Caco-2 (cell line): ENCODE measurements at regions not wholly inside any gene's neighbourhood (a gene's known extent, or its start where the extent isn't known, plus 50 kb on each side); places are given as distances from the start of the nearest gene placed in this dataset.

ENCODE experiments used
- BruUV-seq: library from RNA; stranded (reverse); fragments of 400-500 nt; replicated peaks from 2 replicates; lab custom pipeline; 2021; lab: Mats Ljungman, UMichigan
- CTCF ChIA-PET: fragments of 300-600 bp; sonication (Branson Sonifier 250); formaldehyde crosslinking; loops from one replicate; lab custom pipeline; 2022; ENCODE audit warnings: antibody characterized with exemption; lab: Charles Lee
- POLR2A ChIA-PET: fragments of 300-600 bp; sonication (Branson Sonifier 250); formaldehyde crosslinking; loops from one replicate; lab custom pipeline; 2022; ENCODE audit warnings: antibody characterized with exemption; lab: Charles Lee
- DNase-seq, 2 experiments: peaks; one replicate each; pipeline versions ENCODE4 v3.0.0 to v3.0.0-alpha.2; 2020 to 2022
- H3K27me3 ChIP-seq: replicated peaks from 2 replicates; pipeline ENCODE4 v1.6.0; 2011; ENCODE audit warnings: low read length; ENCODE audit not compliant: control insufficient read depth, insufficient read depth
- H3K36me3 ChIP-seq: 2 replicates; pipeline ENCODE4 v1.5.1; 2011; ENCODE audit warnings: low read length; ENCODE audit not compliant: control insufficient read depth, insufficient read depth
- H3K4me1 ChIP-seq: fragments of 250-450 bp; sonication (Bioruptor Pico); 2 replicates; pipeline ENCODE4 v1.5.1; 2020; ENCODE audit warnings: mild to moderate bottlenecking
- H3K4me3 ChIP-seq: 2 replicates; pipeline ENCODE4 v1.5.1; 2011; ENCODE audit warnings: low read depth, mild to moderate bottlenecking, control low read depth, low read length
- H3K9me3 ChIP-seq: fragments of 250-450 bp; sonication (Bioruptor Pico); 2 replicates; pipeline ENCODE4 v1.5.1; 2020; ENCODE audit warnings: mild to moderate bottlenecking, moderate library complexity
- H3K27ac Mint-ChIP-seq: one replicate; pipeline ENCODE4 v1.8.0; 2022; ENCODE audit warnings: mixed read lengths; ENCODE audit not compliant: unreplicated experiment
- H3K27me3 Mint-ChIP-seq: one replicate; pipeline ENCODE4 v1.8.0; 2022; ENCODE audit warnings: mixed read lengths; ENCODE audit not compliant: insufficient read depth, unreplicated experiment
- H3K36me3 Mint-ChIP-seq: one replicate; pipeline ENCODE4 v1.8.0; 2022; ENCODE audit warnings: mild to moderate bottlenecking, mixed read lengths; ENCODE audit not compliant: insufficient read depth, unreplicated experiment
- H3K4me1 Mint-ChIP-seq: one replicate; pipeline ENCODE4 v1.8.0; 2022; ENCODE audit warnings: low read depth, mixed read lengths; ENCODE audit not compliant: unreplicated experiment
- H3K4me3 Mint-ChIP-seq: one replicate; pipeline ENCODE4 v1.8.0; 2022; ENCODE audit warnings: mild to moderate bottlenecking, moderate library complexity, mixed read lengths; ENCODE audit not compliant: unreplicated experiment
- H3K9me3 Mint-ChIP-seq: one replicate; pipeline ENCODE4 v1.8.0; 2022; ENCODE audit warnings: mixed read lengths; ENCODE audit not compliant: unreplicated experiment
- intact Hi-C: fragments of 100-400 bp; cut with micrococcal nuclease; formaldehyde crosslinking; loops from one replicate; pipeline ENCODE4 v1.10.0; 2022; ENCODE audit not compliant: unreplicated experiment
- TF ChIP-seq, protein P1 (sequence below), 2 experiments: fragments of 200-600 bp in 1 of 2; IDR thresholded peaks; 1 replicate in 1 of 2; 2 replicates in 1 of 2; pipeline versions ENCODE4 v1.5.1 to v1.8.0; 2011 to 2022; ENCODE audit warnings: antibody characterized with exemption in 1 of 2, control low read depth in 1 of 2, inconsistent platforms in 1 of 2, low read depth in 1 of 2, low read length in 1 of 2, mild to moderate bottlenecking in 1 of 2, moderate library complexity in 1 of 2; ENCODE audit not compliant: insufficient read depth in 1 of 2, severe bottlenecking in 1 of 2, unreplicated experiment in 1 of 2

DNA sequence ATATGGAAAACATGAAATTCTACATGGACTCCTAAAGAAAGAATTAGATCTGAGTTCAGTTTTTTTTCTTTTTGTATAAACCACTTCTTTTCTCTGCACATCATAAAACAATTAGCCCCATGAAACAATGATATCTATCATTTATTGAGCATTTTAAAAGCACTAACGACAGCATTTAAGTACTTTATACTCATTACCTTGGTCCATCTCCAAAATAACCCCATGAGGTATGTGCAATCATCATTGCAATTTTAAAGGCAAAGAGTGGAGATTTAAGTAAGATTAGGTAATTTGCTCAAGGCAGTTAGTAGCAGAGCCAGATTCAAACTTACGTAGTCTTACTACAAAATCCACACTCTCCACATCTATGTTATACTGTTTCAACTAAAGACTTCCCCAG is 177.7 kb upstream of the RAG2 start:
- DNase-seq: no peak
- BruUV-seq: no TSS peak
- CTCF ChIA-PET: no interaction called here
- no peaks in the 10 kb centered on the region for H3K27me3 ChIP-seq
- TF ChIP-seq, protein P1, sequence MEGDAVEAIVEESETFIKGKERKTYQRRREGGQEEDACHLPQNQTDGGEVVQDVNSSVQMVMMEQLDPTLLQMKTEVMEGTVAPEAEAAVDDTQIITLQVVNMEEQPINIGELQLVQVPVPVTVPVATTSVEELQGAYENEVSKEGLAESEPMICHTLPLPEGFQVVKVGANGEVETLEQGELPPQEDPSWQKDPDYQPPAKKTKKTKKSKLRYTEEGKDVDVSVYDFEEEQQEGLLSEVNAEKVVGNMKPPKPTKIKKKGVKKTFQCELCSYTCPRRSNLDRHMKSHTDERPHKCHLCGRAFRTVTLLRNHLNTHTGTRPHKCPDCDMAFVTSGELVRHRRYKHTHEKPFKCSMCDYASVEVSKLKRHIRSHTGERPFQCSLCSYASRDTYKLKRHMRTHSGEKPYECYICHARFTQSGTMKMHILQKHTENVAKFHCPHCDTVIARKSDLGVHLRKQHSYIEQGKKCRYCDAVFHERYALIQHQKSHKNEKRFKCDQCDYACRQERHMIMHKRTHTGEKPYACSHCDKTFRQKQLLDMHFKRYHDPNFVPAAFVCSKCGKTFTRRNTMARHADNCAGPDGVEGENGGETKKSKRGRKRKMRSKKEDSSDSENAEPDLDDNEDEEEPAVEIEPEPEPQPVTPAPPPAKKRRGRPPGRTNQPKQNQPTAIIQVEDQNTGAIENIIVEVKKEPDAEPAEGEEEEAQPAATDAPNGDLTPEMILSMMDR (IDR thresholded peaks at IDR 0.05; ENCODE audit: insufficient read depth in 1 of 2, low read depth in 1 of 2, low read length in 1 of 2, severe bottlenecking in 1 of 2, unreplicated experiment in 1 of 2): no peak
- H3K27ac Mint-ChIP-seq: no peak overlapping the region
- no peaks in the 10 kb centered on the region for H3K9me3 Mint-ChIP-seq
- H3K4me3 Mint-ChIP-seq: no peak overlapping the region
- no peak overlapping the region for H3K4me3 ChIP-seq
- H3K36me3 ChIP-seq: no peaks in the 10 kb centered on the region
- no peaks in the 10 kb centered on the region for H3K9me3 ChIP-seq
- H3K4me1 ChIP-seq: no peaks in the 10 kb centered on the region
- no peaks in the 10 kb centered on the region for H3K36me3 Mint-ChIP-seq
- POLR2A ChIA-PET: no interaction called here
- H3K4me1 Mint-ChIP-seq: no peaks in the 10 kb centered on the region
- intact Hi-C loops: loop anchor here (10.0 kb wide), 1 partner anchor 129 kb away; no protein-coding TSS in a partner anchor
- peaks cover 2% of the 10 kb centered on the region for H3K27me3 Mint-ChIP-seq

DNA sequence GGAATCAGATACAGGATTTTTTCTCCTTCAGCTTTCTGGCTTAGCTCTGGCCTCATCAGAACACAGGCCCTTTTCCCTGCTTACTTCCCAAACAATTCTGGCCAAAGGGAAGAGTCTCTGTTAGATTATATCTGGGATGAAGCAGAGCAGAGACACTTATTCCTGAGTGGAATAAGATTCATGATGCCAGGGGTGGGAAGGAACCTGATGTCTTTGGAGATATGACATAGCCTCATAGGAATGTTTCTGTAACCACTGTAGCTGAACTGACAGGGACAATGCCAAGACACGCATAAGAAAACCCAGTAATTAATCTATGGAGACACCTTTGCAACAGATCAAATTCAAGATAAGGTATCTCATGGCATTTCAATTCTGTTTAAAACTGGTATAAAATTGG is 177.1 kb upstream of the RAG2 start:
- no peaks in the 10 kb centered on the region for H3K4me1 ChIP-seq
- H3K4me1 Mint-ChIP-seq: no peaks in the 10 kb centered on the region
- no peaks in the 10 kb centered on the region for H3K36me3 ChIP-seq
- DNase-seq: no peak
- H3K4me3 ChIP-seq: no peak overlapping the region
- TF ChIP-seq, protein P1 (IDR thresholded peaks at IDR 0.05; ENCODE audit: insufficient read depth in 1 of 2, low read depth in 1 of 2, low read length in 1 of 2, severe bottlenecking in 1 of 2, unreplicated experiment in 1 of 2): no peak
- H3K9me3 Mint-ChIP-seq: no peaks in the 10 kb centered on the region
- H3K36me3 Mint-ChIP-seq: no peaks in the 10 kb centered on the region
- POLR2A ChIA-PET: no interaction called here
- H3K4me3 Mint-ChIP-seq: no peak overlapping the region
- H3K27ac Mint-ChIP-seq: no peak overlapping the region
- no peaks in the 10 kb centered on the region for H3K9me3 ChIP-seq
- BruUV-seq: no TSS peak
- intact Hi-C loops: loop anchor here (10.0 kb wide), 1 partner anchor 130 kb away; no protein-coding TSS in a partner anchor
- H3K27me3 ChIP-seq: no peaks in the 10 kb centered on the region
- peaks cover 2% of the 10 kb centered on the region for H3K27me3 Mint-ChIP-seq
- CTCF ChIA-PET: no interaction called here

DNA sequence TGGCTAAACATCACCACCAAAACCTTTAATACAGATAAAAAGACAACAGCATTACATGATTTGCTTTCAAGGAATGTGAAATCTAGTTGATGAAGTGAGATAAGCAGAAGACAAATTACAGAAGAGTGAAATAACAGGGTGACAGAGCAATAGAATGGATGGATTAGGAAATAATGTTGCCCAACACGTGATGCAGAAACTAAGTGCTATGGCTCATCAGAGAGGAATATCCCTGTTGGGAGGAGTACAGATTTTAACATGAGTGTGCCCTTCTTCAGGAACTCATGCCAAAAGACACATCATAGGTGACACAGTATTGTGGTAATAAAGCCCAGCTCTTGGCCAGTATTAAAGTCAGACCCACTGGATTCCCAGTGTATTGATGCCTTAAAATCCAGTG is 176.6 kb upstream of the RAG2 start:
- Histone ChIP-seq H3K36me3 (no peaks in the 10 kb centered on the region), H3K4me3 (no peak overlapping the region), H3K27me3 (no peaks in the 10 kb centered on the region), H3K4me1 (no peaks in the 10 kb centered on the region), H3K9me3 (no peaks in the 10 kb centered on the region)
- Mint-ChIP-seq H3K9me3 (no peaks in the 10 kb centered on the region), H3K27ac (no peak overlapping the region), H3K4me3 (no peak overlapping the region), H3K4me1 (no peaks in the 10 kb centered on the region), H3K27me3 (peaks cover 2% of the 10 kb centered on the region), H3K36me3 (no peaks in the 10 kb centered on the region)
- CTCF ChIA-PET: no interaction called here
- intact Hi-C loops: loop anchor here (10.0 kb wide), 1 partner anchor 130 kb away; no protein-coding TSS in a partner anchor
- no peak for DNase-seq
- POLR2A ChIA-PET: no interaction called here
- TF ChIP-seq, protein P1 (IDR thresholded peaks at IDR 0.05; ENCODE audit: insufficient read depth in 1 of 2, low read depth in 1 of 2, low read length in 1 of 2, severe bottlenecking in 1 of 2, unreplicated experiment in 1 of 2): no peak
- no TSS peak for BruUV-seq
